H1 (cell line): ENCODE measurements at regions not wholly inside any gene's neighbourhood (a gene's known extent, or its start where the extent isn't known, plus 50 kb on each side); places are given as distances from the start of the nearest gene placed in this dataset.

Experiments
- ATF2 ChIP-seq: IDR thresholded peaks from 2 replicates; pipeline ENCODE4 v1.6.1; 2012; ENCODE audit warnings: low read length, inconsistent platforms
- BACH1 ChIP-seq: IDR thresholded peaks from 2 replicates; pipeline ENCODE4 v1.6.1; 2012; ENCODE audit warnings: low read length, improper control_type of control experiment
- BRCA1 ChIP-seq: IDR thresholded peaks from 2 replicates; pipeline ENCODE4 v1.6.1; 2012; ENCODE audit warnings: low read depth, low read length, improper control_type of control experiment
- CTCF ChIP-seq, 3 experiments: IDR thresholded peaks; 1 replicate in 2 of 3; 2 replicates in 1 of 3; pipeline versions ENCODE4 v1.5.1 to v1.6.1; 2011; ENCODE audit warnings: low read length in 3 of 3, mild to moderate bottlenecking in 3 of 3, inconsistent platforms in 2 of 3, low read depth in 1 of 3, moderate library complexity in 1 of 3; ENCODE audit not compliant: insufficient read depth in 1 of 3; ENCODE audit errors: control extremely low read depth in 1 of 3
- EP300 ChIP-seq, 2 experiments: IDR thresholded peaks; 1 replicate in 1 of 2; 2 replicates in 1 of 2; pipeline ENCODE4 v1.6.1; 2011 to 2012; ENCODE audit warnings: low read depth in 2 of 2, low read length in 2 of 2, mild to moderate bottlenecking in 2 of 2, borderline replicate concordance in 1 of 2, inconsistent platforms in 1 of 2, moderate library complexity in 1 of 2
- EZH2 ChIP-seq: fragments of 200-600 bp; sonication (generic); IDR thresholded peaks from 2 replicates; pipeline ENCODE4 v1.7.1; 2012; ENCODE audit warnings: low read depth, mild to moderate bottlenecking, moderate library complexity, low read length, inconsistent platforms; ENCODE audit not compliant: severe bottlenecking
- JUND ChIP-seq: IDR thresholded peaks from 2 replicates; pipeline ENCODE4 v1.6.1; 2011; ENCODE audit warnings: mild to moderate bottlenecking, improper control_type of control experiment, low read length
- NRF1 ChIP-seq: IDR thresholded peaks from 2 replicates; pipeline ENCODE4 v1.6.1; 2011; ENCODE audit warnings: mild to moderate bottlenecking, low read depth, low read length, improper control_type of control experiment
- POLR2A ChIP-seq, 2 experiments: IDR thresholded peaks; 1 replicate in 1 of 2; 2 replicates in 1 of 2; pipeline ENCODE4 v1.6.1; 2011; ENCODE audit warnings: low read depth in 2 of 2, low read length in 2 of 2, mild to moderate bottlenecking in 2 of 2; ENCODE audit errors: control extremely low read depth in 1 of 2
- RAD21 ChIP-seq, 2 experiments: IDR thresholded peaks in 1 of 2; conservative IDR thresholded peaks in 1 of 2; 2 replicates each; pipeline ENCODE4 v1.6.1; 2011; ENCODE audit warnings: low read depth in 2 of 2, low read length in 2 of 2, improper control_type of control experiment in 1 of 2, inconsistent platforms in 1 of 2, mild to moderate bottlenecking in 1 of 2, moderate library complexity in 1 of 2
- SIN3A ChIP-seq, 2 experiments: IDR thresholded peaks in 1 of 2; conservative IDR thresholded peaks in 1 of 2; 2 replicates each; pipeline ENCODE4 v1.6.1; 2011 to 2012; ENCODE audit warnings: low read length in 2 of 2, improper control_type of control experiment in 1 of 2, low read depth in 1 of 2, mild to moderate bottlenecking in 1 of 2
- SP1 ChIP-seq: IDR thresholded peaks from 2 replicates; pipeline ENCODE4 v1.6.1; 2011; ENCODE audit warnings: low read depth, low read length
- USF2 ChIP-seq: IDR thresholded peaks from 2 replicates; pipeline ENCODE4 v1.6.1; 2011; ENCODE audit warnings: low read length, improper control_type of control experiment

DNA sequence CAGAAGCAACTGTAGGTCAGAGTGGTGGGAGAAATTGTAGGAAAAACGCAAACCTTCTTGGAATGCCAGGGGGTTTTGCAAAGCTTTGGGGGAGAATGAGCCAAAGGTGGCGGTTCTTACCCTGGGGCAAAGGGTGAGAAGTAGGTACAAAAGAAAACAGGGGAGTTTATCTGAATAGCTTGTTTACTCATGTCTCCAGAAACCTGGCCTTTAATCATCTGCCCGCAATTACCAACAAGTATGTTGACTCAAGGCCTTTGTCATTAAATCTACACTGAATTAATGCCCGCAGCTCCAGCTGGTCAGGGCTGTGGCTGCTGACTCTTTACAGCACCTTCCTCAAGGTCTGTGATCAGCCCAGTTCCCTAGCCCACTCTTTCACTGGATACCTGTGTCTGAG, 320.1 kb downstream of the CBLN1 start:
- no peak for TF ChIP-seq SIN3A (conservative IDR thresholded peaks at IDR 0.05 in 1 of 2, IDR thresholded peaks at IDR 0.05 in 1 of 2; ENCODE audit: low read depth in 1 of 2, low read length in 2 of 2)
- no peak for TF ChIP-seq CTCF (IDR thresholded peaks at IDR 0.05; ENCODE audit: control extremely low read depth in 1 of 3, insufficient read depth in 1 of 3, low read depth in 1 of 3, low read length in 3 of 3)
- TF ChIP-seq EP300 (IDR thresholded peaks at IDR 0.05; ENCODE audit: borderline replicate concordance in 1 of 2, low read depth in 2 of 2, low read length in 2 of 2) = no peak
- no peak for TF ChIP-seq RAD21 (IDR thresholded peaks at IDR 0.05 in 1 of 2, conservative IDR thresholded peaks at IDR 0.05 in 1 of 2; ENCODE audit: low read depth in 2 of 2, low read length in 2 of 2)
- TF ChIP-seq NRF1 = no peak
- TF ChIP-seq POLR2A (IDR thresholded peaks at IDR 0.05; ENCODE audit: control extremely low read depth in 1 of 2, low read depth in 2 of 2, low read length in 2 of 2) = no peak
- TF ChIP-seq ATF2 = no peak
- TF ChIP-seq BRCA1 = no peak
- no peak for TF ChIP-seq JUND
- no peak for TF ChIP-seq SP1
- TF ChIP-seq BACH1 = no peak
- TF ChIP-seq EZH2 = no peak
- no peak for TF ChIP-seq USF2
